ENCODE measurements at regions not wholly inside any gene's neighbourhood (a gene's known extent, or its start where the extent isn't known, plus 50 kb on each side); places are given as distances from the start of the nearest gene placed in this dataset.

DNA sequence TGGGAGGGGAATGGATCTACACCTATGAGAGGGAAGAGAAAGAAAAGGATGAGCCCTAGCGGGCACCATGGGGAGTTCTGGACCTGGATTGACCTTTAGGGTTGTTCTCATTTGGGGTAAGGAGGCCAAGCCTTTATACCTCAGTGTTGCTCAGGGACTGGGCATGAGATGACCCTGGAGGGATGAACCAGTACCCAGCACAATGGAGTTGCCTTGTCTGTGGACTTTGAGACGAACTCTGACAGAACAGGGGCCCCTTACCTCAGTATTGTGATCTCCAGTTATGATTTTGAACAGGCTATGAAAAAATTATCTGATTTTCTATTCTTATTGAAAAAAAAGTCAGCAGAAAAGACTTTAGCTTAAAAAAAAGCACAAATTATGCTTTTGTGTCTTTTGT is 88.6 kb downstream of the FOXA2 start:
- intact Hi-C loops (cut with micrococcal nuclease), result no loop called here
- no peaks in the 10 kb centered on the region for H3K36me3 Mint-ChIP-seq (ENCODE audit: low read depth)
- ChIA-PET POLR2A (no interaction called here), CTCF (no interaction called here)
- DNase-seq (no peak), ATAC-seq (ENCODE audit: low read depth) (no peak)
- H3K9me3 Mint-ChIP-seq, result no peaks in the 10 kb centered on the region
- TF ChIP-seq, protein P1, sequence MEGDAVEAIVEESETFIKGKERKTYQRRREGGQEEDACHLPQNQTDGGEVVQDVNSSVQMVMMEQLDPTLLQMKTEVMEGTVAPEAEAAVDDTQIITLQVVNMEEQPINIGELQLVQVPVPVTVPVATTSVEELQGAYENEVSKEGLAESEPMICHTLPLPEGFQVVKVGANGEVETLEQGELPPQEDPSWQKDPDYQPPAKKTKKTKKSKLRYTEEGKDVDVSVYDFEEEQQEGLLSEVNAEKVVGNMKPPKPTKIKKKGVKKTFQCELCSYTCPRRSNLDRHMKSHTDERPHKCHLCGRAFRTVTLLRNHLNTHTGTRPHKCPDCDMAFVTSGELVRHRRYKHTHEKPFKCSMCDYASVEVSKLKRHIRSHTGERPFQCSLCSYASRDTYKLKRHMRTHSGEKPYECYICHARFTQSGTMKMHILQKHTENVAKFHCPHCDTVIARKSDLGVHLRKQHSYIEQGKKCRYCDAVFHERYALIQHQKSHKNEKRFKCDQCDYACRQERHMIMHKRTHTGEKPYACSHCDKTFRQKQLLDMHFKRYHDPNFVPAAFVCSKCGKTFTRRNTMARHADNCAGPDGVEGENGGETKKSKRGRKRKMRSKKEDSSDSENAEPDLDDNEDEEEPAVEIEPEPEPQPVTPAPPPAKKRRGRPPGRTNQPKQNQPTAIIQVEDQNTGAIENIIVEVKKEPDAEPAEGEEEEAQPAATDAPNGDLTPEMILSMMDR (IDR thresholded peaks at IDR 0.05), result no peak
- H3K4me1 Mint-ChIP-seq, result no peaks in the 10 kb centered on the region
- H3K27ac Mint-ChIP-seq, result no peak overlapping the region
- H3K4me3 Mint-ChIP-seq, result no peak overlapping the region
- peaks cover 1% of the 10 kb centered on the region for H3K27me3 Mint-ChIP-seq

DNA sequence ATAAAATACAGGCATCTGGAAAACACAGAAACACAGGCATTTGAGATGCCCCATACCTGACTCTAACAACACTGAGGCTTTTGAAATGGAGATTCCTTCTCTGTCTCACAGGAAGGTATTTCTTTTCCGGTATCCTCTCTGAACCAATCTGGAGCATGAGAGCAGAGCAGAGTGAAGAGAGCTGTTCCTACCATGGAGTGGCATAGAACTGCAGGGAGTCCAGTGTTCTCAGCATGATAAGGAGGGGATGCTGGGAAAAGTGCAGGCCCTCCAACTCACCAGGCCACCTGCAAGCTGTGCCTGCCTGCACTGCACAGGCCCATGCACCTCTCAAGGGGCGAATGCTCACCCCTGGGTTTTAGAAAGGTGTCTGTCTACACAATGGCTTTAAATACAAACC is 89.2 kb downstream of the FOXA2 start:
- H3K36me3 Mint-ChIP-seq (ENCODE audit: low read depth), result no peaks in the 10 kb centered on the region
- CTCF ChIA-PET, result no interaction called here

DNA sequence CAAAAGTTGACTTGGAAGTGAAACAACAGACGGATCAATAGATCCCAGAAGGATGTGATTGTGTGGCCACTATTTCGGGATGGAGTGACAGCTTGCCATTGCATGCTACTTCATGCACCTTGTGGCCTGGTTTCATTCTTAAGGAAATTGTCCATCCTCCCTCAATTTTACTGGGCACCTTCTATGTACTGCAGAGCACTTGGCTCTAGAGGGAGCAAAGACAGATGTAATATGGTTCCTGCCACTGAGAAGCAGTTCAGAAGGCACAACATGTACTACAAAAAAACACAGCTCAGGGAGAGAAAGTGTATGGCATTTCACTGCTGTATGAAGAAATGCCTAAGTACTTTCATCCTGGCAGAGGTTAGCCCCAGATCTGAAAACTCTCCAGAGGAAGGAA is 91.9 kb downstream of the FOXA2 start:
- no peak for ATAC-seq (ENCODE audit: low read depth)
- peaks cover 6% of the 10 kb centered on the region for H3K27me3 Mint-ChIP-seq
- no peaks in the 10 kb centered on the region for H3K36me3 Mint-ChIP-seq (ENCODE audit: low read depth)
- no peaks in the 10 kb centered on the region for H3K4me1 Mint-ChIP-seq
- POLR2A ChIA-PET, result no interaction called here
- no peaks in the 10 kb centered on the region for H3K9me3 Mint-ChIP-seq
- H3K4me3 Mint-ChIP-seq, result no peak overlapping the region
- intact Hi-C loops (cut with micrococcal nuclease), result no loop called here
- DNase-seq, result no peak
- CTCF ChIA-PET, result no interaction called here
- TF ChIP-seq, protein P1 (IDR thresholded peaks at IDR 0.05), result no peak
- no peak overlapping the region for H3K27ac Mint-ChIP-seq

More for the DNA sequence above, 89.2 kb downstream of the FOXA2 start:
- H3K9me3 Mint-ChIP-seq, result no peaks in the 10 kb centered on the region
- H3K4me1 Mint-ChIP-seq, result no peaks in the 10 kb centered on the region
- DNase-seq, result no peak
- POLR2A ChIA-PET, result no interaction called here
- no peak for ATAC-seq (ENCODE audit: low read depth)
- no peak overlapping the region for H3K27ac Mint-ChIP-seq
- H3K27me3 Mint-ChIP-seq, result peaks cover 1% of the 10 kb centered on the region
- intact Hi-C loops (cut with micrococcal nuclease), result no loop called here
- H3K4me3 Mint-ChIP-seq, result no peak overlapping the region
- TF ChIP-seq, protein P1 (IDR thresholded peaks at IDR 0.05), result no peak

DNA sequence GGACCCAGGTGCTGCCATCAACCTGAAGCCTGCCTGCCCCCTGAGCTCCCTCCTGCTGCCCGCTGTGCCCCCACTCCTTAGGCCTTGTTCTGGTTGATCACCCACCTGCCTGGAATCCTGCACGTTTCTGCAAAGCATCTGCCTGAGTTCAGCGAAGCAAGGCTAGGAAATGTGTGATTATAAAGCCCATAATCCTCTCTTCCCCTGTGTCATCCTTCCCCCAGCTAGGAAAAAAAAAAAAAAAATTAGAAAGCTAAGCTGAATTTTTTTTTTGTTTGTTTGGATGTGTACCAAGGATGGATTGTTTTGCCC is 93.2 kb downstream of the FOXA2 start:
- no peaks in the 10 kb centered on the region for H3K4me1 Mint-ChIP-seq
- intact Hi-C loops (cut with micrococcal nuclease), result no loop called here
- no peaks in the 10 kb centered on the region for H3K9me3 Mint-ChIP-seq
- CTCF ChIA-PET, result no interaction called here
- H3K27ac Mint-ChIP-seq, result no peak overlapping the region
- DNase-seq, result no peak
- H3K36me3 Mint-ChIP-seq (ENCODE audit: low read depth), result no peaks in the 10 kb centered on the region
- no peak for ATAC-seq (ENCODE audit: low read depth)
- H3K4me3 Mint-ChIP-seq, result no peak overlapping the region
- H3K27me3 Mint-ChIP-seq, result peaks cover 6% of the 10 kb centered on the region
- POLR2A ChIA-PET, result no interaction called here
- TF ChIP-seq, protein P1 (IDR thresholded peaks at IDR 0.05), result no peak

DNA sequence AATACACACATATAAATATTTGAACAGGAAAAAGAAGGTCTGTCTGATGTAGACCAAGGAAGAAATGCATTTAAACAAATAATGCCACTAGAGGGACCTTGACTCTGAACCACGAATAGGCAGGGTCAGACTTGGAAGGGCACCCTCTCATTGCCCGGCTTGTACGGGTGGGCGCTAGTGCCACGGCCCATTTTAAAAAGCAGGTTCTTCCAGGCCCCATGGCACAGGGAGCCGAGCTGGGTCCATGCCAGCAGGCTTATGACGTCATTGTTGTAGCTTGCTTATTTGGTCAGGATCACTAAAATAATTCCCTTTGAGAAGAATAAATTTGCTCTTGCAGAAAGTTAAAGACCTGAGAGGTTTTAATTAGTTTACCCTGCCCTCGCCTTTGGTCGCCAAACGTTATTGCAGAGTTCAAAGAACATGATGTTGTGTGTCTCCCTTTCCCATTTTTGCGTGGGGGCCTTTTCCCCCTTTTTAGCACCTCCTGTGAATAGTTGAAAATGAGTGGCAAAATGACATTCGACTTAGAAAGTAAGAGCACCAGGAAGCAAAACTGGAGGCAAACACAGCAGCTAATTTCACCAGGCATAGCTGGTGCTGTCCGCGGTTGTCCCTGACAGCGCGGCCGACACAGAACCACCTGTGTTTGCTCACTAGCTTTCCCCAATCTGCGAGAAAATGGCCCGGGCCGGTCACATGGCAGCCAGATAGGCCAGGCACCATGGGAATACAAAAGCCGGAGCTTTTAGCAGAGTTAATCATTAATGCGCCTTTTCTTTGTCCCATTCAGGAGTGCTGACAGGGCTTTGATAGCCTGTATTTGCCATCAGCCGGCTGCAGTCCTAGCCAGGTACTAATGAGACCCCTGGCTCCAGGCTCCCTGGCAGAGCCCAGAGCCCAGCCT is 93.8 kb downstream of the FOXA2 start:
- POLR2A ChIA-PET, result no interaction called here
- ATAC-seq (ENCODE audit: low read depth), result no peak

More for the DNA sequence above, 93.8 kb downstream of the FOXA2 start:
- TF ChIP-seq, protein P1 (IDR thresholded peaks at IDR 0.05), result no peak
- no peak for DNase-seq
- no peaks in the 10 kb centered on the region for H3K4me1 Mint-ChIP-seq
- no peak overlapping the region for H3K27ac Mint-ChIP-seq
- intact Hi-C loops (cut with micrococcal nuclease), result no loop called here
- CTCF ChIA-PET, result no interaction called here
- H3K36me3 Mint-ChIP-seq (ENCODE audit: low read depth), result no peaks in the 10 kb centered on the region
- H3K27me3 Mint-ChIP-seq, result peaks cover 6% of the 10 kb centered on the region
- H3K4me3 Mint-ChIP-seq, result no peak overlapping the region
- H3K9me3 Mint-ChIP-seq, result no peaks in the 10 kb centered on the region
